Thymus (tissue), 11 donors: ENCODE measurements at regions not wholly inside any gene's neighbourhood (a gene's known extent, or its start where the extent isn't known, plus 50 kb on each side); places are given as distances from the start of the nearest gene placed in this dataset.

Source experiments
- DNase-seq, 9 donors: peaks; one replicate each; pipeline ENCODE4 v3.0.0-alpha.2; 2013; ENCODE audit warnings: low spot score in 9 of 9, low read depth in 6 of 9, missing footprints in 1 of 9
- H3K27ac ChIP-seq, 2 donors: one replicate each; pipeline ENCODE4 v1.5.1; 2013; ENCODE audit warnings: control low read depth in 1 of 2, low read depth in 1 of 2, low read length in 1 of 2, mild to moderate bottlenecking in 1 of 2, moderate library complexity in 1 of 2
- H3K27me3 ChIP-seq, 2 donors: one replicate each; pipeline ENCODE4 v1.5.1; 2013; ENCODE audit warnings: low read length in 1 of 2; ENCODE audit not compliant: control insufficient read depth in 2 of 2, insufficient read depth in 1 of 2
- H3K36me3 ChIP-seq, 2 donors: one replicate each; pipeline ENCODE4 v1.5.1; 2013; ENCODE audit warnings: low read length in 1 of 2, mild to moderate bottlenecking in 1 of 2, moderate library complexity in 1 of 2; ENCODE audit not compliant: control insufficient read depth in 2 of 2, insufficient read depth in 2 of 2
- H3K4me1 ChIP-seq, 2 donors: one replicate each; pipeline ENCODE4 v1.5.1; 2013; ENCODE audit warnings: low read length in 2 of 2; ENCODE audit not compliant: control insufficient read depth in 2 of 2, insufficient read depth in 2 of 2
- H3K4me3 ChIP-seq, 2 donors: one replicate each; pipeline ENCODE4 v1.5.1; 2013; ENCODE audit warnings: low read length in 2 of 2, control low read depth in 1 of 2, mild to moderate bottlenecking in 1 of 2
- H3K9me3 ChIP-seq, 2 donors: one replicate each; pipeline ENCODE4 v1.5.1; 2013; ENCODE audit warnings: low read length in 1 of 2, mild to moderate bottlenecking in 1 of 2; ENCODE audit not compliant: control insufficient read depth in 2 of 2, insufficient read depth in 1 of 2
- WGBS: extraction: QIAGEN DNeasy Blood & Tissue Kit; methylation state at CpG from one replicate; pipeline ENCODE4 v1.1.7; 2013; 5-methylcytosine and 5-hydroxymethylcytosine counted together
- donor health status: healthy.

- 57% methylated on average over 1 of the region's 1 CpG for WGBS
- DNase-seq: no peak
- H3K27me3 ChIP-seq: no peaks in the 10 kb centered on the region
These were observed 160.0 kb upstream of the CCL2 start for GRCh38 chr17:34095106-34095505.

GRCh38 chr17:34098699-34099098, 156.4 kb upstream of the CCL2 start:
- H3K36me3 ChIP-seq: no peaks in the 10 kb centered on the region
- H3K4me3 ChIP-seq: no peak overlapping the region
- no peak overlapping the region for H3K27ac ChIP-seq
- no peaks in the 10 kb centered on the region for H3K4me1 ChIP-seq
- DNase-seq: no peak
- H3K9me3 ChIP-seq: no peaks in the 10 kb centered on the region
- no peaks in the 10 kb centered on the region for H3K27me3 ChIP-seq
- WGBS: 93% methylated on average over 5 of the region's 5 CpGs

More at GRCh38 chr17:34095106-34095505, 160.0 kb upstream of the CCL2 start:
- Histone ChIP-seq H3K4me1 (no peaks in the 10 kb centered on the region), H3K9me3 (no peaks in the 10 kb centered on the region), H3K36me3 (no peaks in the 10 kb centered on the region), H3K27ac (no peak overlapping the region), H3K4me3 (no peak overlapping the region)

DNA sequence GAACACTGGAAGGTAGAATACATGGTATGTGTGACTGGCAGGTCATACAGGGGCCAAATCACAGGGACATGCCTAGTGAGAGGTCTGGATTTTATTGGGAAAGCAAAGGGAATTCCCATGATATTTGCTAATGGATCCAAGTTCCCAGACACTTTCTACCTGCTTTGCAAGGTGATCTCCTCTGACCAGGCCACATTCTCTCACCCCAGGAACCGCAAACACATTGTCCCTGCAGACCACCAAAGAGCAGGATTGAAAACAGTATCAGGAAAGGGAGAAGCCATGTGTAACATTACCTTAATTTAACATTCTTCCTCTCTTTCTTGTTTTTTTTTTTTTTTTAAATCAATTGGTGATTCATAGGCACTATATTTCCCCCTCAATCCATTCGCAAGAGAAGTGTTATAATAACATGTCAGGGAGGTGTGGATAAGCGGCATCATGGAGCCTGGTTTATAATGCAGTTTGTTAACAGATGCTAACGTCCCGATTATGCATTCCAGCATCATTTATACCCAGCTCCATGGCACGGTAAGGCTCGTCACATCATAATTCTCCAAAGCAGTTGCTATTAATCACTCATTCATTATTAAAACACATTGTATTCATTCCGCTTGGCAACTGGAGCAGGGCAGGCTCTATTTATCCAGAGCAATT, 155.1 kb upstream of the CCL2 start:
- WGBS: 88% methylated on average over 8 of the region's 8 CpGs

GRCh38 chr17:34107019-34107418, 148.1 kb upstream of the CCL2 start:
- Histone ChIP-seq H3K9me3 (no peaks in the 10 kb centered on the region), H3K36me3 (no peaks in the 10 kb centered on the region), H3K4me1 (no peaks in the 10 kb centered on the region), H3K27ac (no peak overlapping the region), H3K27me3 (peaks cover 0 to 4% of the 10 kb centered on the region in 2 donors), H3K4me3 (no peak overlapping the region)
- WGBS: 96% methylated on average over 2 of the region's 2 CpGs
- DNase-seq: no peak

More for the DNA sequence above, 155.1 kb upstream of the CCL2 start:
- Histone ChIP-seq H3K36me3 (no peaks in the 10 kb centered on the region), H3K27ac (no peak overlapping the region), H3K27me3 (no peaks in the 10 kb centered on the region), H3K9me3 (no peaks in the 10 kb centered on the region), H3K4me1 (no peaks in the 10 kb centered on the region), H3K4me3 (no peak overlapping the region)
- DNase-seq: no peak

- H3K4me3 ChIP-seq: no peak overlapping the region
- H3K27me3 ChIP-seq: peaks cover 0 to 4% of the 10 kb centered on the region in 2 donors
- no peaks in the 10 kb centered on the region for H3K36me3 ChIP-seq
- 75% methylated on average over 6 of the region's 6 CpGs for WGBS
- H3K27ac ChIP-seq: no peak overlapping the region
- no peaks in the 10 kb centered on the region for H3K9me3 ChIP-seq
- no peaks in the 10 kb centered on the region for H3K4me1 ChIP-seq
- DNase-seq: no peak
These were observed 144.8 kb upstream of the CCL2 start for GRCh38 chr17:34110315-34110714.

- no peaks in the 10 kb centered on the region for H3K4me1 ChIP-seq
- H3K9me3 ChIP-seq: no peaks in the 10 kb centered on the region
- H3K27me3 ChIP-seq: peaks cover 0 to 4% of the 10 kb centered on the region in 2 donors
- DNase-seq: no peak
- no peak overlapping the region for H3K27ac ChIP-seq
- no peaks in the 10 kb centered on the region for H3K36me3 ChIP-seq
- H3K4me3 ChIP-seq: no peak overlapping the region
- 96% methylated on average over 2 of the region's 2 CpGs for WGBS
These were observed 142.0 kb upstream of the CCL2 start for GRCh38 chr17:34113089-34113488.

- H3K36me3 ChIP-seq: no peaks in the 10 kb centered on the region
- no peaks in the 10 kb centered on the region for H3K4me1 ChIP-seq
- no peak overlapping the region for H3K4me3 ChIP-seq
- DNase-seq: no peak
- no peaks in the 10 kb centered on the region for H3K9me3 ChIP-seq
- H3K27me3 ChIP-seq: peaks cover 0 to 4% of the 10 kb centered on the region in 2 donors
- H3K27ac ChIP-seq: no peak overlapping the region
These were observed 140.9 kb upstream of the CCL2 start for GRCh38 chr17:34114174-34114573.

- Histone ChIP-seq H3K27me3 (no peaks in the 10 kb centered on the region), H3K27ac (no peak overlapping the region), H3K9me3 (no peaks in the 10 kb centered on the region), H3K36me3 (no peaks in the 10 kb centered on the region), H3K4me1 (no peaks in the 10 kb centered on the region), H3K4me3 (no peak overlapping the region)
- no peak for DNase-seq
These were observed 138.8 kb upstream of the CCL2 start for GRCh38 chr17:34116306-34116705.

- Histone ChIP-seq H3K27ac (no peak overlapping the region), H3K4me1 (no peaks in the 10 kb centered on the region), H3K36me3 (no peaks in the 10 kb centered on the region), H3K4me3 (no peak overlapping the region), H3K27me3 (no peaks in the 10 kb centered on the region), H3K9me3 (no peaks in the 10 kb centered on the region)
- DNase-seq: no peak
- WGBS: 58% methylated on average over 3 of the region's 3 CpGs
These were observed 137.8 kb upstream of the CCL2 start for GRCh38 chr17:34117332-34117731.
